ENCODE measurements at regions not wholly inside any gene's neighbourhood (a gene's known extent, or its start where the extent isn't known, plus 50 kb on each side); places are given as distances from the start of the nearest gene placed in this dataset.

- Histone ChIP-seq H3K36me3 (ENCODE audit: control insufficient read depth, insufficient read depth, low read length) (no peaks in the 10 kb centered on the region), H3K4me3 (ENCODE audit: low read depth, low read length) (no peak overlapping the region), H3K27me3 (ENCODE audit: control insufficient read depth, insufficient read depth, low read length) (no peaks in the 10 kb centered on the region), H3K9me3 (ENCODE audit: control insufficient read depth in 2 of 2, low read length in 2 of 2) (no peaks in the 10 kb centered on the region), H3K4me1 (ENCODE audit: control insufficient read depth, insufficient read depth, low read length, poor library complexity, severe bottlenecking) (no peaks in the 10 kb centered on the region), H3K27ac (ENCODE audit: insufficient read depth, low read length, poor library complexity, severe bottlenecking) (no peak overlapping the region)
- Mint-ChIP-seq H3K36me3 (no peaks in the 10 kb centered on the region), H3K4me1 (no peaks in the 10 kb centered on the region), H3K9me3 (peaks cover 0 to 9% (median 4%) of the 10 kb centered on the region in 7 donors), H3K27ac (no peak overlapping the region), H3K27me3 (no peaks in the 10 kb centered on the region), H3K4me3 (no peak overlapping the region)
- ATAC-seq (ENCODE audit: low read depth in 2 of 2) (no peak), DNase-seq (no peak)
Observed at GRCh38 chr4:106708464-106708816, 327.7 kb downstream of the DKK2 start.

DNA sequence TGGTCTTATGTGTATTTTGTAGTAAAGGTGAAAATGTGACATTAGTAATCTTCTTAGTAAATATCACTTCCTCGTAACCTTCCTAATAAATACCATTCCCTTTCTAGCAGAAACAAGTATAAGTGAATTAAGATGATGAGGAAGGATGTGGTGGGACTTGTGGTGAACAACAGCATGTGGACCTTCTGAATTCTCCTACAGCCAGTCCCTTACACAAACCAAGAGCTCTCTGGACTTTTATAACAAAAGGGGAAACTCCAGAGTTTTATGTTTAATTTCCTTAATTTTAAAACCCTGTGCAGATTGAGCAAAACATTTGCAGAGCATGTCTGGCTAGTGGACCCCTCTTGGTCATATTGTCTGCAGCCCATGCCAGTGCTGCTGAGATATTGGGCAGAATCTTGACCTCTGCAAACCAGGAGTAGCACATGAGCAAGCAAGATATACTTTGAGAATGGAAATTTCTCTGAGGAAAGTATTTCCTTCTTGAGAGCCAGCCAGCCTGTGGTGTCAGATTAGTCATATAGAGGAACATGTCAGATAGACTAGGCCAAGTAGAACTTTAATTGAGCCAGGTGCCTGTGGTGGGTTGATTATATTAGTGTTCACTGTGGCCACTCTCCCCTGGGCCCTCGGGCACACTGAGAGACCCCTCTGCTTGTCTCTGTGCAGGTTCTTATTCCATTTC lies 328.2 kb downstream of the DKK2 start:
- H3K27ac Mint-ChIP-seq = no peak overlapping the region
- H3K27me3 Mint-ChIP-seq = no peaks in the 10 kb centered on the region
- Histone ChIP-seq H3K27me3 (ENCODE audit: control insufficient read depth, insufficient read depth, low read length) (no peaks in the 10 kb centered on the region), H3K36me3 (ENCODE audit: control insufficient read depth, insufficient read depth, low read length) (no peaks in the 10 kb centered on the region), H3K4me1 (ENCODE audit: control insufficient read depth, insufficient read depth, low read length, poor library complexity, severe bottlenecking) (no peaks in the 10 kb centered on the region), H3K27ac (ENCODE audit: insufficient read depth, low read length, poor library complexity, severe bottlenecking) (no peak overlapping the region), H3K4me3 (ENCODE audit: low read depth, low read length) (no peak overlapping the region), H3K9me3 (ENCODE audit: control insufficient read depth in 2 of 2, low read length in 2 of 2) (no peaks in the 10 kb centered on the region)
- peaks cover 0 to 9% (median 4%) of the 10 kb centered on the region in 7 donors for H3K9me3 Mint-ChIP-seq
- no peak for ATAC-seq (ENCODE audit: low read depth in 2 of 2)
- H3K4me1 Mint-ChIP-seq = no peaks in the 10 kb centered on the region
- no peak for DNase-seq
- H3K4me3 Mint-ChIP-seq = no peak overlapping the region
- no peaks in the 10 kb centered on the region for H3K36me3 Mint-ChIP-seq

- Histone ChIP-seq H3K27ac (ENCODE audit: insufficient read depth, low read length, poor library complexity, severe bottlenecking) (no peak overlapping the region), H3K4me1 (ENCODE audit: control insufficient read depth, insufficient read depth, low read length, poor library complexity, severe bottlenecking) (no peaks in the 10 kb centered on the region), H3K9me3 (ENCODE audit: control insufficient read depth in 2 of 2, low read length in 2 of 2) (no peaks in the 10 kb centered on the region), H3K4me3 (ENCODE audit: low read depth, low read length) (no peak overlapping the region), H3K27me3 (ENCODE audit: control insufficient read depth, insufficient read depth, low read length) (no peaks in the 10 kb centered on the region), H3K36me3 (ENCODE audit: control insufficient read depth, insufficient read depth, low read length) (no peaks in the 10 kb centered on the region)
- Mint-ChIP-seq H3K9me3 (peaks cover 0 to 12% (median 6%) of the 10 kb centered on the region in 7 donors), H3K27ac (no peak overlapping the region), H3K4me1 (no peaks in the 10 kb centered on the region), H3K4me3 (no peak overlapping the region), H3K36me3 (no peaks in the 10 kb centered on the region), H3K27me3 (no peaks in the 10 kb centered on the region)
- ATAC-seq (ENCODE audit: low read depth in 2 of 2) = no peak
- DNase-seq = no peak
Observed at GRCh38 chr4:106704253-106704870, 331.8 kb downstream of the DKK2 start.

- peaks cover 0 to 13% (median 8%) of the 10 kb centered on the region in 7 donors for H3K9me3 Mint-ChIP-seq
- no peak overlapping the region for H3K4me3 ChIP-seq (ENCODE audit: low read depth, low read length)
- no peak overlapping the region for H3K27ac ChIP-seq (ENCODE audit: insufficient read depth, low read length, poor library complexity, severe bottlenecking)
- ATAC-seq (ENCODE audit: low read depth in 2 of 2) (no peak), DNase-seq (no peak)
- H3K27me3 ChIP-seq (ENCODE audit: control insufficient read depth, insufficient read depth, low read length) = no peaks in the 10 kb centered on the region
- H3K27me3 Mint-ChIP-seq = no peaks in the 10 kb centered on the region
- no peak overlapping the region for H3K4me3 Mint-ChIP-seq
- no peaks in the 10 kb centered on the region for H3K36me3 ChIP-seq (ENCODE audit: control insufficient read depth, insufficient read depth, low read length)
- H3K4me1 Mint-ChIP-seq = no peaks in the 10 kb centered on the region
- H3K36me3 Mint-ChIP-seq = no peaks in the 10 kb centered on the region
- no peaks in the 10 kb centered on the region for H3K9me3 ChIP-seq (ENCODE audit: control insufficient read depth in 2 of 2, low read length in 2 of 2)
- H3K27ac Mint-ChIP-seq = no peak overlapping the region
- no peaks in the 10 kb centered on the region for H3K4me1 ChIP-seq (ENCODE audit: control insufficient read depth, insufficient read depth, low read length, poor library complexity, severe bottlenecking)
Observed at GRCh38 chr4:106700321-106700720, 331.7 kb upstream of the GIMD1 start.

DNA sequence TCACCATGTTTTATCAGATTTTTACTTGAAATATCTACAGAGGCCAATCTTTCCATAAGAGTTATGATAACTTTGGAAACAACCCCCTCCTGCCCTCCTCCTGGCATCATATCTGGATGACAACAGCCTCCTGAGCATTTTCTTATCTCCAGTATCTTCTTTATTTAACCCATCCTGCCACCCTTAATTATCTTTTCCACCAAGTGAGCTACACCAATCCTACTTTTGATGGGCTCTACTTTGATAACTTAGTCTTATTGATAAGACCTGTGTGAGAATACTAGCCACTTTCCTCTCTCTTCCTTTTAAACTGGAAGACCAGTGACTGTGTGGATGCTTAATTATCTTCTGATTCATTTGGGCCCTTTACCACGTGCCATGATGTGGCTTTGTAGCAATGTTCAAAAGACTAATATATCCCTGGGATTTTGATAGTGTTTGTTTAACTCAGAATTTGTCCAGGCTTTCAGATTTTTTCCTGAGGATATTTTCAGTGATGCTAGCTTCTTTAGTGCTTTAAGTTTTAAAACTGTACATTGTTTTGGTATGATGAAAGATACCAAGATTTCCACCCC lies 330.1 kb upstream of the GIMD1 start:
- H3K4me3 Mint-ChIP-seq = no peak overlapping the region
- Histone ChIP-seq H3K27me3 (ENCODE audit: control insufficient read depth, insufficient read depth, low read length) (no peaks in the 10 kb centered on the region), H3K4me3 (ENCODE audit: low read depth, low read length) (no peak overlapping the region), H3K4me1 (ENCODE audit: control insufficient read depth, insufficient read depth, low read length, poor library complexity, severe bottlenecking) (no peaks in the 10 kb centered on the region), H3K36me3 (ENCODE audit: control insufficient read depth, insufficient read depth, low read length) (no peaks in the 10 kb centered on the region), H3K9me3 (ENCODE audit: control insufficient read depth in 2 of 2, low read length in 2 of 2) (no peaks in the 10 kb centered on the region), H3K27ac (ENCODE audit: insufficient read depth, low read length, poor library complexity, severe bottlenecking) (no peak overlapping the region)
- H3K9me3 Mint-ChIP-seq = peaks cover 3 to 16% (median 7%) of the 10 kb centered on the region in 7 donors
- H3K27me3 Mint-ChIP-seq = no peaks in the 10 kb centered on the region
- H3K4me1 Mint-ChIP-seq = no peaks in the 10 kb centered on the region
- DNase-seq = no peak
- no peak for ATAC-seq (ENCODE audit: low read depth in 2 of 2)
- H3K27ac Mint-ChIP-seq = no peak overlapping the region
- H3K36me3 Mint-ChIP-seq = no peaks in the 10 kb centered on the region

- Mint-ChIP-seq H3K36me3 (no peaks in the 10 kb centered on the region), H3K27ac (no peak overlapping the region), H3K4me3 (no peak overlapping the region), H3K27me3 (no peaks in the 10 kb centered on the region), H3K9me3 (peaks cover 3 to 16% (median 6%) of the 10 kb centered on the region in 7 donors), H3K4me1 (no peaks in the 10 kb centered on the region)
- H3K4me1 ChIP-seq (ENCODE audit: control insufficient read depth, insufficient read depth, low read length, poor library complexity, severe bottlenecking) = no peaks in the 10 kb centered on the region
- ATAC-seq (ENCODE audit: low read depth in 2 of 2) (no peak), DNase-seq (no peak)
- H3K4me3 ChIP-seq (ENCODE audit: low read depth, low read length) = no peak overlapping the region
- H3K36me3 ChIP-seq (ENCODE audit: control insufficient read depth, insufficient read depth, low read length) = no peaks in the 10 kb centered on the region
- no peak overlapping the region for H3K27ac ChIP-seq (ENCODE audit: insufficient read depth, low read length, poor library complexity, severe bottlenecking)
- no peaks in the 10 kb centered on the region for H3K27me3 ChIP-seq (ENCODE audit: control insufficient read depth, insufficient read depth, low read length)
- H3K9me3 ChIP-seq (ENCODE audit: control insufficient read depth in 2 of 2, low read length in 2 of 2) = no peaks in the 10 kb centered on the region
Observed at GRCh38 chr4:106695501-106696262, 327.1 kb upstream of the GIMD1 start.

DNA sequence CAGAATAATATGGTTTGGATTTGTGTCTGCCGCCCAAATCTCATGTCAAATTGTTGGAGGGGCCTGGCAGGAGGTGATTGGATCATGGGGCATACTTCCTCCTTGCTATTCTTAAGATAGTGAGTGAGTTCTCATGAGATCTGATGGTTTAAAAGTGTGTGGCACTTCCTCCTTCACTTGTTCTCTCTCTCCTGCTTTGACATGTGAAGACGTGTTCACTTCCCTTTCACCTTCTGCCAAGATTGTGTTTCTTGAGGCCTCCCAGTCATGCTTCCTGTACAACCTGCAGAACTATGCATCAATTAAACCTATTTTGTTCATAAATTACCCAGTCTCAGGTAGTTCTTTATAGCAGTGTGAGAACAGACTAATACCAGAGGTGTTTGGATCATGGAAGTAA lies 325.7 kb upstream of the GIMD1 start:
- Mint-ChIP-seq H3K27ac (no peak overlapping the region), H3K4me3 (no peak overlapping the region), H3K9me3 (peaks cover 2 to 16% (median 8%) of the 10 kb centered on the region in 7 donors), H3K36me3 (no peaks in the 10 kb centered on the region), H3K4me1 (no peaks in the 10 kb centered on the region), H3K27me3 (no peaks in the 10 kb centered on the region)
- ATAC-seq (ENCODE audit: low read depth in 2 of 2) (no peak), DNase-seq (no peak)
- H3K27ac ChIP-seq (ENCODE audit: insufficient read depth, low read length, poor library complexity, severe bottlenecking) = no peak overlapping the region
- no peaks in the 10 kb centered on the region for H3K9me3 ChIP-seq (ENCODE audit: control insufficient read depth in 2 of 2, low read length in 2 of 2)
- no peaks in the 10 kb centered on the region for H3K36me3 ChIP-seq (ENCODE audit: control insufficient read depth, insufficient read depth, low read length)
- no peaks in the 10 kb centered on the region for H3K4me1 ChIP-seq (ENCODE audit: control insufficient read depth, insufficient read depth, low read length, poor library complexity, severe bottlenecking)
- no peaks in the 10 kb centered on the region for H3K27me3 ChIP-seq (ENCODE audit: control insufficient read depth, insufficient read depth, low read length)
- no peak overlapping the region for H3K4me3 ChIP-seq (ENCODE audit: low read depth, low read length)
